ENCODE measurements at regions not wholly inside any gene's neighbourhood (a gene's known extent, or its start where the extent isn't known, plus 50 kb on each side); places are given as distances from the start of the nearest gene placed in this dataset.
"Not testable (repeated sequence)": the region's sequence is repeated elsewhere in the genome, so short reads cannot be mapped to it uniquely, and the experiment has no call there.

DNA sequence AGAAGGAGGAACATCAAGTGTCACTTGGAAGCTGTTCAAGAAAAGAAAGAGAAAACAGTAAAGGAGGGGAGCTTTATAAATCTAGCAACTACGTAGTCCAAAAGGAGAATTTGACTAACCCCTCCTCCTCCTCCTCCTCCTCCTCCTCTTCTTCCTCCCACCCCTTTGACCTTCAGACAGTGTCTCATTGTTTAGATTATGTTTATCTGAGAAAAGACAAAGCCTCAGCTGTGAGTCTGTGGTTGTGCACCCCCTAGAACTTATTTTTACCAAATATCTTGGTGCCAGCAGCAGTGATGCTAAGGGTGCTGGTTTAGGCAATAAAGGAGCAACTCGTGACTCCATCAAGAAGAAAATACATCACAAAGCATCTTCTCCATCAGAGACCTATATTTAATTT lies 68.9 kb upstream of the BMP2K start:
- no peak overlapping the region for H3K4me3 Mint-ChIP-seq
- no peaks in the 10 kb centered on the region for H3K36me3 Mint-ChIP-seq
- H3K9me3 Mint-ChIP-seq, result peaks cover 12% of the 10 kb centered on the region
- H3K27ac Mint-ChIP-seq, result no peak overlapping the region
- no peaks in the 10 kb centered on the region for H3K4me1 Mint-ChIP-seq
- H3K27me3 Mint-ChIP-seq, result no peaks in the 10 kb centered on the region

- H3K4me1 Mint-ChIP-seq, result no peaks in the 10 kb centered on the region
- H3K36me3 Mint-ChIP-seq, result no peaks in the 10 kb centered on the region
- H3K9me3 Mint-ChIP-seq, result peaks cover 7% of the 10 kb centered on the region
- no peaks in the 10 kb centered on the region for H3K27me3 Mint-ChIP-seq
- no peak overlapping the region for H3K4me3 Mint-ChIP-seq
- H3K27ac Mint-ChIP-seq, result no peak overlapping the region
Measured at GRCh38 chr4:78707793-78708192, 68.4 kb upstream of the BMP2K start.

DNA sequence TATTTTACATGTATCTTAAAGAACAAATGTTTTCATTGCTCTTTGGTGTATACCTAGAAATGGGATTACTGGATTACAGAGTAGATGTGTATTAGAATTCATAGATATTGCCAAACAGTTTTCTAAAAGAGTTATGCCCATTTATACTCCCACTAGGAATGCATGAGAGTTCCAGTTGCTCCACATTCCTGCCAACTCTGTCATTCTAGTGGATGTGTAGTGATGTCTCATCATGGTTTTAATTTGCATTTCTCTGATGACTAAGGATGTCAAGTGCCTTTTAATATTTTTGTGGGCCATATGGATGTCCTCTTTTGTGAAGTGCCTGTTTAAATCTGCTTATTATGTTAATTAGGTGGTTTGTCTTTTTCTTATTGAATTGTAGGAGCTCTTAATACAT lies 65.6 kb upstream of the BMP2K start:
- no peaks in the 10 kb centered on the region for H3K9me3 Mint-ChIP-seq
- no peak overlapping the region for H3K4me3 Mint-ChIP-seq
- H3K36me3 Mint-ChIP-seq, result no peaks in the 10 kb centered on the region
- no peaks in the 10 kb centered on the region for H3K27me3 Mint-ChIP-seq
- H3K27ac Mint-ChIP-seq, result no peak overlapping the region
- no peaks in the 10 kb centered on the region for H3K4me1 Mint-ChIP-seq

GRCh38 chr4:78711676-78712075 lies 64.5 kb upstream of the BMP2K start:
- Mint-ChIP-seq H3K36me3 (no peaks in the 10 kb centered on the region), H3K27ac (no peak overlapping the region), H3K4me3 (no peak overlapping the region), H3K4me1 (no peaks in the 10 kb centered on the region), H3K27me3 (no peaks in the 10 kb centered on the region), H3K9me3 (no peaks in the 10 kb centered on the region)

DNA sequence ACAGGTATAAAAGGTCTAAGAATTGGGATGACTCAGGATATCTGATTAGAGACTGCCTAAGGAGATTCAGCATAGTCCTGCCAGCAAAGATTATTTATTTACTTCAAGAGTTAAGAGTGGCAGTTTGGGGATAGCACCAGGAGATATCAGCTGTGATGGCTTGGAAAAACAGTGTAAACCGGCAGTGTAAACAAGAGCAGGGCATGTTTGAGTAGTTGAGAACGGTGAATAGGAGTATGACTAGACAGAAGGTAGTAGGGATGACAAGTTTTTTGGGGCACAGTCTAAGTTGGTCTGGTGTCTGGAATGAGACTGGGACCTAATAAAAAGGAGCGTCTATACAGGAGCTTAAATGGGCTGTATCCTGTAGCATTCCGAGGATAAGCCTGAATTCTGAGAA lies 61.6 kb upstream of the BMP2K start:
- H3K9me3 Mint-ChIP-seq, H3K4me3 Mint-ChIP-seq, H3K27me3 Mint-ChIP-seq, H3K27ac Mint-ChIP-seq, H3K36me3 Mint-ChIP-seq, H3K4me1 Mint-ChIP-seq: not testable (repeated sequence)

GRCh38 chr4:78715372-78715771 lies 60.8 kb upstream of the BMP2K start:
- H3K36me3 Mint-ChIP-seq, H3K4me3 Mint-ChIP-seq, H3K9me3 Mint-ChIP-seq, H3K27me3 Mint-ChIP-seq, H3K4me1 Mint-ChIP-seq, H3K27ac Mint-ChIP-seq: not testable (repeated sequence)

DNA sequence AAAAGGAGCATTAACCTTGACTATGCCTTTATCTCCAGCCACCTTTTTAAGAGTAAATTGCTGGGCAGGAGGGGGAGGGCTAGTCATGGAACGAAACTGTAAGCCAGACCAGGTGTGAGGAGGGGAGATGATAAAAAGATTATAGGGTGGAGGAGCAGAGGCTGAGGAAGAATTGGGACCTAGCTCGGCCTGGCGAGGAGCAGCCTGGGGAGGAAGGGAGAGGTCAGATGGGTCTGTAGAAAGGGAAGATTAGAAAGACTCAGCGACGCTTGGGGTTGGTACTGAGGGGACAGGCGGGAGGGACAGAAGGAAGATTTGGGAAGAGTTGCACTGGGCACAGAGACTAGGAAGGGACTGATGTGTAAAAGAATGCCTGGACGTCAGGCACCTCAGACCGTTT lies 58.4 kb upstream of the BMP2K start:
- H3K36me3 Mint-ChIP-seq, H3K9me3 Mint-ChIP-seq, H3K4me3 Mint-ChIP-seq, H3K27ac Mint-ChIP-seq, H3K27me3 Mint-ChIP-seq: not testable (repeated sequence)
- peaks cover 24% of the 10 kb centered on the region for H3K4me1 Mint-ChIP-seq

DNA sequence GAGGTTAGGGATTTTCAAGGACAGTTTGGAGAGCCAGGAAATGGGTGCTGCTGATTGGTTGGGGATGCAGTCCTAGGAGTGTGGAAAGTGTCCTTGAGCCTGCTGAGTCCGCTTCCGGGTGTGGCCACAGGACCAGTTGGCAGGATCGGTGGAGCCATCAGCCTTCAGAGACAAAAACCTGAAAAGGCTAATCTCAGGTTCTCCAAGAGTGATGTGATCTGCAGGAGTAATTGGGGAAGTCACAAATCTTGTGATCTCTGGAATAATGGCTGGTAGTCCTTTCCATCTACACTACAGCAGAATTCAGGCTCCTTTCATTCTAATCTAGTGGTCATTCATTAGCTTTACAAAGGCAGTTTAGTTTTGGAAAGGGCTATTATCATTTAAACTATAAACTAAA lies 55.9 kb upstream of the BMP2K start:
- Mint-ChIP-seq H3K27me3 (no peaks in the 10 kb centered on the region), H3K27ac (no peak overlapping the region), H3K36me3 (no peaks in the 10 kb centered on the region), H3K4me3 (peak overlapping the region; percentile 51), H3K4me1 (peaks cover 24% of the 10 kb centered on the region), H3K9me3 (no peaks in the 10 kb centered on the region)

- Mint-ChIP-seq H3K27ac (peak overlapping the region; percentile 63), H3K4me1 (peaks cover 24% of the 10 kb centered on the region), H3K27me3 (no peaks in the 10 kb centered on the region), H3K4me3 (peak overlapping the region; percentile 80), H3K9me3 (no peaks in the 10 kb centered on the region), H3K36me3 (no peaks in the 10 kb centered on the region)
Measured at GRCh38 chr4:78720994-78721677, 55.0 kb upstream of the BMP2K start.

DNA sequence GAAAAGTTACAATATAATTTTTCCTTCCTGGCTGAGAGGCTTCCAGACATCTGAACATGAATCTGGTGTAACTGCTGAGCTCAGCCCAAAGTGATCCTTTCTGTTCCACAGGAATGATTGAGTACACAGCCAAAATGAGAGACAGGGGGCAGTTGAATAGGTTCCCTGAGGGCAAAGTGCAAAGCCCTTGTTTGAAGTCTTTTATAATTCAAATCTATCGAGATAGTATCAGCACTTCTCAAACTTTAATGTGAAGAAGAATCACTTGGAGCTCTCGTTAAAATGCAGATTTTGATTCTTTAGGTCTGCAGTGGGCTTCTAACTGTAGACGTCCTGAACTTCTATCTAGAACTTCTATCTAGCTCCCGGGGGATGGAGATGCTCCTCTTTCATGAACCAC lies 54.4 kb upstream of the BMP2K start:
- no peaks in the 10 kb centered on the region for H3K9me3 Mint-ChIP-seq
- no peak overlapping the region for H3K4me3 Mint-ChIP-seq
- peaks cover 24% of the 10 kb centered on the region for H3K4me1 Mint-ChIP-seq
- H3K27ac Mint-ChIP-seq, result no peak overlapping the region
- H3K36me3 Mint-ChIP-seq, result no peaks in the 10 kb centered on the region
- no peaks in the 10 kb centered on the region for H3K27me3 Mint-ChIP-seq

DNA sequence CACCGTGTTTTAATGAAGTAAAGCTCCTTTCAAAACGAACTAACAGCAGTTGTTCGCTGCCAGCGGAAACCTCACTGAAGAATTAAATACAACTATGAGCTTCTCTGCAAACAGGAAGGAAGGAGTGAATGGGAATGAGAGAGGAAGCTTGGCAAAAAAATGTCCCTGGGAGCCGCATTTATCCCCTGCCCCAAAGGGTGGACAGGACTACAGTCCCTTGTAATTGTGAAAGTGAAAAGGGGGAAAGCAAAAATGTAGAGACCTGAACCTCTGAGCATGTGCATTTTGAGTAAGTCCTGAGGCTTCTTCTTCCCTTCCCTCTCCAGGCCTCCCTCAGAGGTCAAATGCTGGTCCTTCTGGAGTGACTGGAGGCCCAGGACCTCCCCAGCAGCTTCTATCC lies 53.8 kb upstream of the BMP2K start:
- peaks cover 24% of the 10 kb centered on the region for H3K4me1 Mint-ChIP-seq
- H3K9me3 Mint-ChIP-seq, result no peaks in the 10 kb centered on the region

DNA sequence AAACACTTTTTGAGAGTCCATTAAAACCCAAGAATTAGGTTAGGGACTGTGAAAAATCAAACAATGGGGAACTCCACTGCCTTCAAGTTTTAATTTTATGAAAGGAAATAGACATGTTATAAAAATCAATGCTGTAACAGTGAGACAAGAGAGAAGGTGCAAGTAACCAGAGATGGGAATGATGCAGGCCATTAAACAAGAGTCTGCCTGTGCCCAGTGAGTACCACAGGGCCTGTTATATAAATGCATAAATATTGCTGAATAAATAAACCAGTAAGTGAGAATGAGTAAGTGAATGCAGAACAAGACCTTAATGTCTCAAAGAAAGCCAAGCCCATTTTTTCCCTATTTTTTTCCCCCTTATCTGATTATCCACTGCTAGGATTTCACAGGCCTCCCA lies 53.3 kb upstream of the BMP2K start:
- Mint-ChIP-seq H3K27me3 (no peaks in the 10 kb centered on the region), H3K36me3 (no peaks in the 10 kb centered on the region), H3K9me3 (no peaks in the 10 kb centered on the region), H3K4me3 (no peak overlapping the region), H3K4me1 (peaks cover 24% of the 10 kb centered on the region), H3K27ac (no peak overlapping the region)

More for the DNA sequence above, 53.8 kb upstream of the BMP2K start:
- H3K36me3 Mint-ChIP-seq, result no peaks in the 10 kb centered on the region
- no peaks in the 10 kb centered on the region for H3K27me3 Mint-ChIP-seq
- H3K27ac Mint-ChIP-seq, result no peak overlapping the region
- H3K4me3 Mint-ChIP-seq, result no peak overlapping the region
